Caki2 (cell line): ENCODE measurements at regions not wholly inside any gene's neighbourhood (a gene's known extent, or its start where the extent isn't known, plus 50 kb on each side); places are given as distances from the start of the nearest gene placed in this dataset.

ENCODE experiments used
- DNase-seq: peaks from one replicate; pipeline ENCODE4 v3.0.0-alpha.2; 2015; ENCODE audit warnings: low read depth
- in situ Hi-C: cut with HindIII; loops from 2 replicates; pipeline ENCODE4 v1.10.0; 2016; ENCODE audit warnings: low sequenced_read_pairs, low pct_unique_long_range_greater_than_20kb, mixed read lengths

- in situ Hi-C loops = no loop called here
- peak; percentile 96 for DNase-seq
These were observed 78.7 kb upstream of the PPARA start for GRCh38 chr22:46071451-46072109.

DNA sequence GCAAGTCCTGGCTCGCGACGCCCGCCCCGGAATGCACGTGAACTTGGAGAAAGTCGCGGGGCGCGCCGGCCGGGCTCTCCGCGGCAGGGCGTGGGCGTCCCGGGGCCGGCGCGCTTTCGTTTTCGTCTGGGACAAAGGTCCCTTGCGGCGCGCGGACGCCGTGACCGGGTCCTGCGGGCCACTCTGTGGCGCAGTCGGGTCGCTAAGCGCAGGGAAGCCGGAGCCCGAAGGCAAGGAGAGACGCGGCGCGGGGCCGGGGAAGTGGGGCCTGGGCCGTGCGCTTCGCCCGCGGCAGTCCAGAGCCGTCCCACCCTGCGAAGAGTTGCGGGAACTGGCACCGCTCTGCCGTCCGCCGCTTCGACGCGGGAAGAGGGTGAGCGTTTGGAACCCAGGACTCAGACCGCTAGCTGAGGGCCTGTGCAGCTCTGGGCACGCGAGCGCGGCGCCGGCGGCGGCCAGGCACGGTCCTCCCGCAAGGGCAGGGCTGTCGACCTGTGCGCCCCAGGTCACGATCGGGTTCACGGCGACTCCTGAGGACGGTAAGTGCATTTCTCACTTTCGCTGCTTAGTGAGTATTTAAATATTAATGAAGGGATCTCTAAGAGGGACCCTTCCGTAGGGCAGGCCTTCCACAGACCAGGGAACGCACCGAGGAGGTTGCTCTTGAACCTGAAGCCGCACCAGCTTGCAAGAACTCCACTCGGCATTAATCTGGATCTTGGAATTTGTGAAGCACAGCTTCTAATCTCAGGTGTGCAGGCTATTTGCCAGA lies 78.0 kb upstream of the PPARA start:
- in situ Hi-C loops = no loop called here
- peak; percentile 70 for DNase-seq

DNA sequence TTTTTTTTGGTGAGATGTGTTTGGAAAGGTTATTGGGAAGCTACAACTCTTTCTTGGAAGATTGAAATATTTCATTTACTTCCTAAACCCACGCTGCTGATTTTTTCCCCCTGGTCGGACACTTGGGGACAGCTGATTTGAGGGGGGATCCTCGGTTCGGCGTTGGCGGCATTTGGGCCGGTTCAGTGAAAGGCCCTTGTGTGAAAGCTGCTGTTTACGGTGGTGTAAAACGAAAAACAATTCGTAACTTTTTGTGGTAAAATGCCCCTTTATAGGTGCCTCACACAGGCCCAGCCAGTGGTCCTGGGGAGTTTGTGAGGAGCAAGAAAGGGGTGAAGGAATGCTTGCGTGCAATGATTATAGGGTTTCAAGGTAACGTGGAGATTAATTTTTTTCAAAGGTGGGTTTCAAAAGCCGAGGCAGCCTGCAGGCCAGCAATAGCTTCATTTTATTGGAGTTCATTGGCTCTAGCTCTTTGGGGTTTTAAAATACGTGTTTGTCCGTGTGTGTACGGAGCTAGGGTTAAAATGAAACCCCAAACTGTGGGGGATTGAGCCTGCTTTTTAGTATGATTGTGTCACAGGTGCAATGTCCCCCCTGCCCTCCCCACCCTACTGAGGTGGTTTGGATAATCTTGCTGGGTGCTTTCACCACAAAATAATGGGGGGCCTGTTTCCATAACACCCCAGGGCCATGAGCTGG lies 77.2 kb upstream of the PPARA start:
- in situ Hi-C loops = no loop called here
- DNase-seq = peak; percentile 56

GRCh38 chr22:46073683-46074504 lies 76.4 kb upstream of the PPARA start:
- in situ Hi-C loops = no loop called here

DNA sequence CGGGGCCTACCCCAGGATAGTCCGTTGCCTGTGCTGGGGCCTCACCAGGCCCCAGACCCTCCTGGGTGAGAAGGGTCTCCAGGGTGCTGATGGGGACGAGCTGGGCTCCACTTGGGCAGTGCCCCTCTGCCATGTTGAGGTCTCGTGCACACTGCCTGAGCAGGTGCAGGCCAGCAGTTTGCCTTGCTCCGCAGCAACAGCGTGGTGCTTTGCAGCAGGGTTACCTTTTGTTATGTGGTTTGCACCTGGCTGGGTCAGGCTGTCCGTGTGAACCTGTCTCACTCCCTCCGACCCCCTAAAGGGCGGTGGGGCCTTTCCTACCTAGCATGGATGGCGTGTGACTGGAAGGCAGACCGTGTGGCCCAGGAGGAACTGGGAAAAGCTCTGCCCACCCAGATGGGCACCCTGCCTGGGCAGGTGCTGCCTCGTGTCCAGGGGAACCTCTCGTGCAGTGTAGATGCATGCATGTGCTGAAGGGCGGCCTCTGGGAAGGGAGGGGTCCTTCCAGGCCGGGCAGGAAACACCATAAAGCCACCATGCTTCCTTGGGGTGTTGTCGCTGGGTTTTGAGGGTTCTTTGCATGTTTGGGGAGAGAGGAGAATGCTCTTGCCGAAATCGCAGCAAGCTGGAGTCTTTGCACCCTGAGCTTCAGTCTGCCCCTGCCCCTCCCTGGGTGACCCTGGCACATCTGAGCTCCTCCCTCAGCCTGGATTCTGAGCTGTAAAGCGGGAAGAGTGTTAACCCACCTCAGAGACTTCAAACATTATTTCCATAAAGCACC lies 75.4 kb upstream of the PPARA start:
- in situ Hi-C loops = no loop called here
- DNase-seq = peak; percentile 70

More at GRCh38 chr22:46073683-46074504, 76.4 kb upstream of the PPARA start:
- DNase-seq = peak; percentile 70

- peak; percentile 69 for DNase-seq
- in situ Hi-C loops = no loop called here
These were observed 74.4 kb upstream of the PPARA start for GRCh38 chr22:46075764-46076531.

DNA sequence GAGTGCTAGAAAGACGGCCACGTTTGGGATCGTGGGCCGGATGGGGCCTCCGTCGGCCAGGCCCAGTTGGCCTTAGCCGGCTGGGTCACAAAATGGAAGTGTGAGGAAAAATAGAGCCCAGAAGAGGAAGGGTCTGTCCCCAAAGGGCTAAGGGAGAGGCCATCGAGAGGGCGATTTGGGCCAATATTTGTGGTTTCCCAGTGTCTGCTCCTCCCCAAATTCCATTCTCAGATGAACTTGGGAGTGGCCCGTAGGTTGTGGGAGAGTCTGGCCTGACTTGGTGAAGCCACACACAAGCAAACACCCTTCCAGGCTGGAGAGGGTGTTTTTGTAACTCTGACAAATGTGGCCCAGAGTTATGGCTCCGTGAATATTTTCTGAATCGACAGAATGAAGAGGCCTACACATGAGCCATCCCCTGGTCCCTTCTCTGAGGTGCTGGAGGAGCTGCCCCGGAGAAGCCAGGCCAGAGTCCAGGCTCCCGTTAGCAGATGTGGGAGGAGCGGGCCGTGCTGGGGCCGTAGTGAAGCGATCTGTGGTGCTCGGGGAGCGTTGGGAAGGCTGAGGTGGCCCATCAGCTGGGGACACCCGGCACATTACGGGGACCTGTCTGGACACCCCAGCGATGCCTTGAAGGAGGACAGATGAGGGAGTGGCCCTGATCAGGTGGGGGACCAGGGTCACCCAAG lies 73.5 kb upstream of the PPARA start:
- DNase-seq = peak; percentile 83
- in situ Hi-C loops = no loop called here

DNA sequence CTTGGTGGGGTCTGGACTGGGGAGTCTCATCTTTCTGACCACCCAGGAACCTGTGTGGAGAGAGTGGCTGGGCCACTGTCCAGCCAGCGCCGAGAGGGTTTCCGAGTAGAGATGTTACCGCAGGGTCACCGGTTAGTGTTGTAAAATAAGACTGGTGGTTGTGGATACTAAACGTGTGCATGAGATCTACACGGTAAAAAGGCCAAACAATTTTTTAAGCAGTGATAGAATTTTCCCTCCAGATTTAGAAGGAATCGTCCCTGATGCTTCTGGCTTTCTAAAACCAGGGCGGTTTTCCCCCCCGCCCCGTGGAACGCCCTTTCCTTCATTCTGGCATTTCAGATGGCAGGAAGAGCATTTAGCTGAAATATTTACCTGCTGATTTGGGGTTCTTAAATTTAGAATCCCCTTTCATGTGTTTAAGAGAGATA lies 72.6 kb upstream of the PPARA start:
- peak; percentile 58 for DNase-seq
- in situ Hi-C loops = no loop called here

GRCh38 chr22:46078241-46079092 lies 71.9 kb upstream of the PPARA start:
- in situ Hi-C loops = no loop called here
- DNase-seq = peak; percentile 93

DNA sequence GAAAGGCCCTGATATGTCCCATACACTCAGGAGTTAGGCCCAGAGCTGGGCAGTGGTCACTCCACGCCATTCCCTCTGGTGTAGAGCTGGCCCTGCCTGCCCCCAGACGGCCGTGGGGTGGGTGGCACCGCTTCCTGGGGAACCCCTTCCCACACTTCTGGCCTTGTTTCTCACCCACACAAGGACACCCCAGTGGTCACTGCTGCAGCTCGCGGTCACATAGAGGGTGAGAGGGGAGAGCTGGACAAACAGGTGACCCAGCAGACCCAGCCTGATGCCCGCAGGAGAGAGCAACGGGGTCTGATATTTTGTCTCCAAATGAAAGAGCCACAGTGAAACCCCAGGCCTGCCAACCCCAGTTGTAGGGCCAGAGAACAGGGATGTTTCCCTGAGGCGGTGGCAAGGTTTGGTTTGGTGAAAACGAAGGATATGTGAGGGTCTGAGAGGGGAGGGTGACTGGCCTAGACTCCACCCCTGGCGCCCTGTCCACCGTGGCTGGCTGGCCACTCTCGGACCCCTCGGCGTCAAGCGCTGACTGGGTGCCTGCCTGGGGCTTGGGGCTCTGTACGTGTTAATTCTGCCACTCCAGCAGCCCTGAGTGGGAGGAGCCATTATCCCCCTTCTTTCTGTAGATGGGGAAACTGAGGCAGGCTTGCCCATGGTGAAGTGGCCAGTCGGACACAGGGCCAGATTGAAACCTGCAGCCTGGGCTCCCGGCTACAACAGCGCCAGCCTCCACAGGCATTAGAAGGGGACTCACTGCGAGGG lies 71.0 kb upstream of the PPARA start:
- peak; percentile 66 for DNase-seq
- in situ Hi-C loops = no loop called here

DNA sequence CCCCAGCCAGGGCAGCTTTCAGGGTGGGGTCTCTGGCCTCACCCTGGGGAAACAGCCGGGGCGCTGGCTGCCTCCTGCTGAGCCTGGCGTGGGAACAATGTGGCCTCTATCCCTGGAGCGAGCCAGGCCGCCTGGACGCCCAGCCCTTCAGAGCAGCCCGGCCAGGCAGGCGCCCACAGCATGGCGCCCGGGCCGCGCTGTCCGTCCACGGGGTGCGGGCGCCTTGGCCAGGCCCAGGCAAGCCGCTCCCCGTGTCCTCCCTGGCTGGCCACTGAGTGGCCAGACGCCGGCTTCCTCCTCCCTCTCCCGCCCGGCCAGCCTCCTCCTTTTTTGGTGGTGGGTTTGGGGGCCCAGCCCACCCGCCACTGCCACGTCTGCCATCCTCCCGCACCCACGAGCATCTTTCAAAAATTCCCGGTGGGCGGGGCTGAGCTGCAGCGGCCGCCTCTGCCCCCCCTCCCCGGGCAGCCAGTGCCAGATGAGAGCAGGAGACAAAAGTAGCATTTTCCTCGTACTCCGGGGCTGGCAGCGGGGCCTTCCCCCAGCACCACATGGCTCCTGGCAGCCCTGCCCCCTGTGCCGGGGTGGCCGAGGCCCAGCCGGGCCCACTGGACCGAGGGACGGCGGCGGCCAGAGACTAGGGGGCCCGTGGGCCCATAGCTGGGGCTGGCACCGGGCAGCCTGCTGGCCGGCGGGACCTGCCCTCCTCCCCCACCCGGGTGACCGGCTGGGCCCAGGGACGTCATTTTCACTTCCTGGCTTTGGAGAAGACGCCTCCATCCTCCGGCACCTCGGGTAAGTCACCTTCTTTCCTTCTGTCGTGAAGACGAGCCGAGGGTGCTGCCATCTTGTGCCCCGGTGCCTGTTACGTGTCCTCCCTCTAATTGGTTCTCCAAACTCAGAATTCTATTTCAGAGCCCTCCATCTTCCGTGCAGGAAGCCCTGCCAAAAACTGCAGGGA lies 70.2 kb upstream of the PPARA start:
- in situ Hi-C loops = no loop called here
- DNase-seq = peak; percentile 99

DNA sequence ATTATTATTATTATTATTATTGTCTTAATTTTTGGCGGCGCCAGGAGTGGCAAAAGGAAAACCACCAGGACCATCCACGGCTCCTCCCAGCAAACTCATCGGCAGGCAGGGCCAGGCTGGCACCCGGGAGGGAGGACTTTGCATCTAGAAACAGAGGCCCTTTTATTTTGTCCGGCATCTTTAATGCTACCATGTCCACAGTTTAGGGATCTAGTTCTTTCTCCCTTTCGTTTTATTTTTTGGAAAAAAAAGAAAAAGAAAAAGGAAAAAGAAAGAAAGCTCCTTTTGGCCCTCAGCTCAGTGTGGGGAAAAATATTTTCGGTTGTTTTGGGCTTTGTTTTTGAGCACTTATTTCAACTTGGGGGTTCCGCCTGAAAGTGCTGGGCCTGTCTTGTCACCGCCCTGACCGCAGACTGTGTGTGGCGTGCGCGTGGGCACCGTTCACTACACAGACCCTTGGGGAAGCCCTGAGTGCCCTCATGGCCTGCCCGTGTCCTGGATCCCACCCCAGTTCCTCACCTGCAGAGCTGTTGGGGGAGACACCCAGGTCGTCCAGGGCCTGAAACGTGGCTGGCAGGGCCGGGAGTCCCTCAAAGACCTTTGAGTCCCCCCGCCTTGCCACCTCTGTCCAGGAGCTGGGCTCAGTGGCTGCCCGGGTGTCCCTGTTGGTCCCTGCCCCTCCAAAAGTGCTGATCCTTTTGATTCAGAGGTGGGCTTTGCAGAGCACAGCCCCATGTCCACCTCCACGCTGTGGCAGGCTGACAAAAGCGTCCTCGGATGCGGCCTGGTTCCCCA lies 69.1 kb upstream of the PPARA start:
- peak; percentile 62 for DNase-seq
- in situ Hi-C loops = no loop called here

DNA sequence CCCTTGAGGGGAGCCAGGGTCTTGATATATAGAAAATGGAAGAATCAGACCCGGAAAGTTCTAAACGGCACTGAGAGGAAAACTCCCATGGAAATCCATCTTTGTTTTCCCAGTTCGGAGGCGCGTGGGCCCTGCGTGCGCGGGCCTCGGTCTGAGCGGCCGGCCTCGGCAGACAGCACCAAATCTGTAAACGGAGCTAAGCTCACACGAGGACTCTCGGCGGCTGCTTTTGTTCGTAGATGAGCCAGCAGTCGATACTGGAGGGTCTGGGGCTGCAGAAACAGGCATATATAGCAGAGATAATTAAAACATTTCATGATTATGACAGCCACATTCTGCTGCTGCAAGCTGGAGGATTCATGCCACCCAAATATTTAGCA lies 68.5 kb upstream of the PPARA start:
- in situ Hi-C loops = no loop called here
- no peak for DNase-seq
